ENCODE measurements at regions not wholly inside any gene's neighbourhood (a gene's known extent, or its start where the extent isn't known, plus 50 kb on each side); places are given as distances from the start of the nearest gene placed in this dataset.
"Not testable (repeated sequence)": the region's sequence is repeated elsewhere in the genome, so short reads cannot be mapped to it uniquely, and the experiment has no call there.

GRCh38 chr1:99502400-99502799 is 143.5 kb upstream of the PALMD start:
- Histone ChIP-seq H3K4me1 (ENCODE audit: insufficient read depth) (peaks cover 7% of the 10 kb centered on the region), H3K36me3 (replicated peaks; ENCODE audit: insufficient read depth, low read depth) (no peaks in the 10 kb centered on the region), H3K27me3 (no peaks in the 10 kb centered on the region), H3K79me2 (no peaks in the 10 kb centered on the region), H4K20me1 (ENCODE audit: insufficient read depth, poor library complexity, severe bottlenecking) (no peaks in the 10 kb centered on the region), H3K4me3 (no peak overlapping the region), H2AFZ (no peak overlapping the region), H3K9me3 (ENCODE audit: low read depth) (no peaks in the 10 kb centered on the region), H3K27ac (no peak overlapping the region), H3K9me2 (replicated peaks; ENCODE audit: insufficient read depth) (no peaks in the 10 kb centered on the region), H3K4me2 (no peak overlapping the region)
- no peak for DNase-seq (ENCODE audit: low spot score)
- TF ChIP-seq EZH2 (IDR thresholded peaks at IDR 0.05; ENCODE audit: borderline replicate concordance), result no peak
- no peak for TF ChIP-seq CTCF (IDR thresholded peaks at IDR 0.05; ENCODE audit: poor library complexity)
- 79% methylated on average over 3 of the region's 3 CpGs for WGBS (ENCODE audit: low lambda C conversion rate, missing lambda C conversion rate)

- Histone ChIP-seq H3K36me3 (replicated peaks; ENCODE audit: insufficient read depth, low read depth) (no peaks in the 10 kb centered on the region), H4K20me1 (ENCODE audit: insufficient read depth, poor library complexity, severe bottlenecking) (no peaks in the 10 kb centered on the region), H3K4me1 (ENCODE audit: insufficient read depth) (peaks cover 7% of the 10 kb centered on the region), H3K9me2 (replicated peaks; ENCODE audit: insufficient read depth) (no peaks in the 10 kb centered on the region), H3K9me3 (ENCODE audit: low read depth) (no peaks in the 10 kb centered on the region), H3K27ac (no peak overlapping the region), H3K27me3 (no peaks in the 10 kb centered on the region), H3K79me2 (no peaks in the 10 kb centered on the region), H3K4me3 (no peak overlapping the region), H2AFZ (no peak overlapping the region), H3K4me2 (no peak overlapping the region)
- no peak for TF ChIP-seq CTCF (IDR thresholded peaks at IDR 0.05; ENCODE audit: poor library complexity)
- TF ChIP-seq EZH2phosphoT487 (IDR thresholded peaks at IDR 0.05; ENCODE audit: low read depth, severe bottlenecking, unreplicated experiment), result no peak
- TF ChIP-seq EZH2 (IDR thresholded peaks at IDR 0.05; ENCODE audit: borderline replicate concordance), result no peak
- DNase-seq (ENCODE audit: low spot score), result peak; percentile 8
- 71% methylated on average over 4 of the region's 4 CpGs for WGBS (ENCODE audit: low lambda C conversion rate, missing lambda C conversion rate)
Observed at GRCh38 chr1:99503276-99503747, 142.6 kb upstream of the PALMD start.

- 74% methylated on average over 3 of the region's 3 CpGs for WGBS (ENCODE audit: low lambda C conversion rate, missing lambda C conversion rate)
- H2AFZ ChIP-seq, result peak overlapping the region; percentile 3
- TF ChIP-seq CTCF (IDR thresholded peaks at IDR 0.05; ENCODE audit: poor library complexity) (no peak), EZH2 (IDR thresholded peaks at IDR 0.05; ENCODE audit: borderline replicate concordance) (no peak), EZH2phosphoT487 (IDR thresholded peaks at IDR 0.05; ENCODE audit: low read depth, severe bottlenecking, unreplicated experiment) (no peak)
Observed at GRCh38 chr1:99504287-99504686, 141.6 kb upstream of the PALMD start.

GRCh38 chr1:99506631-99507030 is 139.3 kb upstream of the PALMD start:
- Histone ChIP-seq H3K4me3 (no peak overlapping the region), H4K20me1 (ENCODE audit: insufficient read depth, poor library complexity, severe bottlenecking) (no peaks in the 10 kb centered on the region), H3K79me2 (no peaks in the 10 kb centered on the region), H3K9me3 (ENCODE audit: low read depth) (no peaks in the 10 kb centered on the region), H2AFZ (no peak overlapping the region), H3K36me3 (replicated peaks; ENCODE audit: insufficient read depth, low read depth) (no peaks in the 10 kb centered on the region), H3K27me3 (no peaks in the 10 kb centered on the region), H3K4me2 (no peak overlapping the region), H3K4me1 (ENCODE audit: insufficient read depth) (peaks cover 7% of the 10 kb centered on the region), H3K9me2 (replicated peaks; ENCODE audit: insufficient read depth) (no peaks in the 10 kb centered on the region), H3K27ac (no peak overlapping the region)
- no peak for TF ChIP-seq CTCF (IDR thresholded peaks at IDR 0.05; ENCODE audit: poor library complexity)
- no peak for TF ChIP-seq EZH2phosphoT487 (IDR thresholded peaks at IDR 0.05; ENCODE audit: low read depth, severe bottlenecking, unreplicated experiment)
- TF ChIP-seq EZH2 (IDR thresholded peaks at IDR 0.05; ENCODE audit: borderline replicate concordance), result no peak
- no peak for DNase-seq (ENCODE audit: low spot score)
- 95% methylated on average over 2 of the region's 2 CpGs for WGBS (ENCODE audit: low lambda C conversion rate, missing lambda C conversion rate)

More at GRCh38 chr1:99504287-99504686, 141.6 kb upstream of the PALMD start:
- Histone ChIP-seq H3K79me2 (no peaks in the 10 kb centered on the region), H3K9me3 (ENCODE audit: low read depth) (no peaks in the 10 kb centered on the region), H3K36me3 (replicated peaks; ENCODE audit: insufficient read depth, low read depth) (no peaks in the 10 kb centered on the region), H3K4me3 (no peak overlapping the region), H3K27me3 (no peaks in the 10 kb centered on the region), H3K27ac (peak overlapping the region; percentile 63), H4K20me1 (ENCODE audit: insufficient read depth, poor library complexity, severe bottlenecking) (no peaks in the 10 kb centered on the region), H3K9me2 (replicated peaks; ENCODE audit: insufficient read depth) (no peaks in the 10 kb centered on the region), H3K4me1 (ENCODE audit: insufficient read depth) (peaks cover 7% of the 10 kb centered on the region), H3K4me2 (no peak overlapping the region)
- DNase-seq (ENCODE audit: low spot score), result peak; percentile 27

- H3K4me2 ChIP-seq; H3K36me3 ChIP-seq (replicated peaks; ENCODE audit: insufficient read depth, low read depth); H3K4me3 ChIP-seq; H4K20me1 ChIP-seq (ENCODE audit: insufficient read depth, poor library complexity, severe bottlenecking); DNase-seq (ENCODE audit: low spot score); H3K9me2 ChIP-seq (replicated peaks; ENCODE audit: insufficient read depth); H3K79me2 ChIP-seq; H3K9me3 ChIP-seq (ENCODE audit: low read depth); H3K4me1 ChIP-seq (ENCODE audit: insufficient read depth); H2AFZ ChIP-seq; H3K27ac ChIP-seq; H3K27me3 ChIP-seq: not testable (repeated sequence)
- 95% methylated on average over 11 of the region's 12 CpGs for WGBS (ENCODE audit: low lambda C conversion rate, missing lambda C conversion rate)
Observed at GRCh38 chr1:99507446-99507845, 138.5 kb upstream of the PALMD start.
